Thoracic aorta (tissue), 2 donors: ENCODE measurements at regions not wholly inside any gene's neighbourhood (a gene's known extent, or its start where the extent isn't known, plus 50 kb on each side); places are given as distances from the start of the nearest gene placed in this dataset.

ENCODE experiments used
- ATAC-seq: fragments of 150-250 bp; one replicate; pipeline ENCODE4 v1.8.0; 2017; ENCODE audit warnings: low read depth; ENCODE audit not compliant: insufficient number of reproducible peaks, low FRiP score
- DNase-seq: peaks from one replicate; pipeline ENCODE4 v3.0.0-alpha.2; 2020; ENCODE audit warnings: low spot score
- H3K27ac ChIP-seq, 2 donors: fragments of 200-600 bp; sonication (generic); 1 replicate in 1 of 2; 2 replicates in 1 of 2; pipeline ENCODE4 v1.5.1; 2016; ENCODE audit warnings: mild to moderate bottlenecking in 2 of 2, moderate library complexity in 2 of 2
- H3K27me3 ChIP-seq: fragments of 200-600 bp; sonication (generic); replicated peaks from 2 replicates; pipeline ENCODE4 v1.6.0; 2016; ENCODE audit warnings: mild to moderate bottlenecking; ENCODE audit not compliant: insufficient read depth
- H3K36me3 ChIP-seq: fragments of 200-600 bp; sonication (generic); one replicate; pipeline ENCODE4 v1.5.1; 2016
- H3K4me1 ChIP-seq, 2 donors: fragments of 200-600 bp; sonication (generic); 1 replicate in 1 of 2; 2 replicates in 1 of 2; pipeline versions ENCODE4 v1.5.1 to v1.6.0; 2016; ENCODE audit warnings: low read depth in 2 of 2, mild to moderate bottlenecking in 1 of 2; ENCODE audit not compliant: control insufficient read depth in 1 of 2
- H3K4me3 ChIP-seq: fragments of 200-600 bp; sonication (generic); 2 replicates; pipeline ENCODE4 v1.5.1; 2016; ENCODE audit warnings: mild to moderate bottlenecking
- H3K9me3 ChIP-seq: fragments of 200-600 bp; sonication (generic); 2 replicates; pipeline ENCODE4 v1.5.1; 2016
- TF ChIP-seq, protein P1 (sequence below): fragments of 200-600 bp; sonication (generic); IDR thresholded peaks from one replicate; pipeline ENCODE4 v1.5.1; 2019; ENCODE audit warnings: antibody characterized with exemption

DNA sequence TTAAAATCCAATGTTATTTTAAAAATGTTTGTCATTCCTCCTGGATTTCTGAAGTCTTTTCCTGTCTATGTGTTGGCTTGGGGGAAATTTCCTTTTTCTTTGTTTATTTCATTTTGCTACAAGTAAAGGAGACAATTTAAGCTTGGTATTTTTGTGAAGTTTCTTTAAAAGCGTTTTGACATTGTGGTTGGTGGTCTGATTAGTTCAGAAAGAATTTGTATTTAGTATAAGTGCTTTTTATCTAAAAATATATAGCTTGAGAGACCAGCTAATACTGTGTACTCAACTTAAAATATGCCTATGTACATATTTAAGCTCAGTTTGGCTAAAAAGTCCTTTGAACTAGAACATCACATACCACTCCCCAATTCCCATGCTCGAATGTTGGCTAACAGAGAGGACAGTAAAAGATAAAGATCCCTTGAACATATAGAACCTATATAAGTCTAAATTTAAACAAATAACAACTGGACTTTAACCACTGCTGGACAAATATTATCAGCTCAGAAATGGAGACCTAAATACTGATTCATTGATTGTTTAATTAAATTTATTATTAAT lies 237.6 kb downstream of the TLE4 start:
- no peak for ATAC-seq

DNA sequence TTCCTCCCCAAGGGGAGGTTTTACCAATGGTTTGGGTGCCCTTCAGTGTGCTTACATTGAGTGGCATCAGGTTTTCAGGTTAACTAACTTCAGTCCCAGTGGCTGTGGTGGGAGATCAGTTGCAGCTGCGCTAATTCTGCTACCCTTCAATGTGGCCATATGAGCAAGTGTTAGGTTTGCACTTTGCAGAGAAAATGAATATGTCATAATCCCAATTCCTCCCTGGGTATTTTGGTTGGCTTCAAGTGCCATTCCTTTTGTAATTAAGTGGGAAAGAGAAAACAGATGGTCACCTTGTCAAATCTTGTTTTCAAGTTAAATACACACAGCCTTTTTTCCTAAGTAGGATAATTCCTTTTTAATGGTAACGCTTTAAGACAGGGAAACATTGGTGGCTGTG lies 236.2 kb downstream of the TLE4 start:
- no peak overlapping the region for H3K4me3 ChIP-seq
- peaks cover 0 to 6% of the 10 kb centered on the region in 2 donors for H3K4me1 ChIP-seq
- no peaks in the 10 kb centered on the region for H3K9me3 ChIP-seq
- ATAC-seq (no peak), DNase-seq (no peak)
- H3K27me3 ChIP-seq: no peaks in the 10 kb centered on the region
- no peak overlapping the region for H3K27ac ChIP-seq
- TF ChIP-seq, protein P1, sequence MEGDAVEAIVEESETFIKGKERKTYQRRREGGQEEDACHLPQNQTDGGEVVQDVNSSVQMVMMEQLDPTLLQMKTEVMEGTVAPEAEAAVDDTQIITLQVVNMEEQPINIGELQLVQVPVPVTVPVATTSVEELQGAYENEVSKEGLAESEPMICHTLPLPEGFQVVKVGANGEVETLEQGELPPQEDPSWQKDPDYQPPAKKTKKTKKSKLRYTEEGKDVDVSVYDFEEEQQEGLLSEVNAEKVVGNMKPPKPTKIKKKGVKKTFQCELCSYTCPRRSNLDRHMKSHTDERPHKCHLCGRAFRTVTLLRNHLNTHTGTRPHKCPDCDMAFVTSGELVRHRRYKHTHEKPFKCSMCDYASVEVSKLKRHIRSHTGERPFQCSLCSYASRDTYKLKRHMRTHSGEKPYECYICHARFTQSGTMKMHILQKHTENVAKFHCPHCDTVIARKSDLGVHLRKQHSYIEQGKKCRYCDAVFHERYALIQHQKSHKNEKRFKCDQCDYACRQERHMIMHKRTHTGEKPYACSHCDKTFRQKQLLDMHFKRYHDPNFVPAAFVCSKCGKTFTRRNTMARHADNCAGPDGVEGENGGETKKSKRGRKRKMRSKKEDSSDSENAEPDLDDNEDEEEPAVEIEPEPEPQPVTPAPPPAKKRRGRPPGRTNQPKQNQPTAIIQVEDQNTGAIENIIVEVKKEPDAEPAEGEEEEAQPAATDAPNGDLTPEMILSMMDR: no peak
- H3K36me3 ChIP-seq: no peaks in the 10 kb centered on the region

More for the DNA sequence above, 237.6 kb downstream of the TLE4 start:
- no peak for DNase-seq
- Histone ChIP-seq H3K27me3 (no peaks in the 10 kb centered on the region), H3K27ac (no peak overlapping the region), H3K4me3 (no peak overlapping the region), H3K4me1 (peaks cover 0 to 6% of the 10 kb centered on the region in 2 donors), H3K9me3 (no peaks in the 10 kb centered on the region), H3K36me3 (no peaks in the 10 kb centered on the region)
- TF ChIP-seq, protein P1: no peak

DNA sequence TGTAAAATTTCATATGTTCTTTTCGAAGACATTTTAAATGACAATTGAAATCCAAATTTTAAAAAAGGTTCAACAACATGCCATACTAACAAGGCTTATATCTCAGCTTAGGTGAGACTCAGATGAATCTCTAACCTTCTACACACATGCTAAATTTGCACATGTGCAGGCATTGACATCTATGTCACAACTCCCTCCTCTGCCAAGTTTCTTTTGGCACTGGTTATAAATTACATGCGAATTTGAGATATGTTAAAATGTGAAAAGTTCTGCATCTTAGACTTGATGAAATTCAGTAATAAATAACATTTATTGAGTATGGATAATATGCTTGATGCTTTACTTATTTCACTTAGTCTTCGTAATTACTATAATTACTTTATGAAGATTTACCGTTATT lies 234.3 kb downstream of the TLE4 start:
- TF ChIP-seq, protein P1: no peak
- Histone ChIP-seq H3K27me3 (no peaks in the 10 kb centered on the region), H3K27ac (no peak overlapping the region), H3K4me3 (no peak overlapping the region), H3K36me3 (no peaks in the 10 kb centered on the region), H3K9me3 (no peaks in the 10 kb centered on the region), H3K4me1 (peaks cover 0 to 3% of the 10 kb centered on the region in 2 donors)
- DNase-seq (no peak), ATAC-seq (no peak)

DNA sequence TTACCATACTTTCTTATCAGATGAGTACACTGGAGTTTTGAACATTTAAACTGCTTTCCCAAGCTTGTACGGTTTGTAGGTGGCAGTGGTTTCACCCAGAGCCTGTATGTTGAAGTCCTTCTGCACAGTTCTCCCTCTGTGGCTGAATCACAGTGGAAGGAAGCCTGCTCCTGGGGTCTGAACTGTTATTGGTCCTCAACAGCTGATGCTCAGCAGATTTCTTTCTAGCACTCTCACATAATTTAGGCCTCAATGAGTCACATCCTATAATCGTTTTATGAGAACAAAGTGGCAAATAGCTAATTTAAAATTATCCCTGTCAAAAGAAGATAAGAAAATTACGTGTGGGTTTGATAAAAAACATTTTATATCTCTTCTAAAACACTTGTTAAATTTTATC lies 229.7 kb downstream of the TLE4 start:
- H3K27me3 ChIP-seq: no peaks in the 10 kb centered on the region
- DNase-seq (no peak), ATAC-seq (no peak)
- H3K27ac ChIP-seq: no peak overlapping the region
- no peaks in the 10 kb centered on the region for H3K36me3 ChIP-seq
- TF ChIP-seq, protein P1: no peak
- H3K9me3 ChIP-seq: no peaks in the 10 kb centered on the region
- H3K4me3 ChIP-seq: no peak overlapping the region
- peaks cover 3 to 12% of the 10 kb centered on the region in 2 donors for H3K4me1 ChIP-seq

DNA sequence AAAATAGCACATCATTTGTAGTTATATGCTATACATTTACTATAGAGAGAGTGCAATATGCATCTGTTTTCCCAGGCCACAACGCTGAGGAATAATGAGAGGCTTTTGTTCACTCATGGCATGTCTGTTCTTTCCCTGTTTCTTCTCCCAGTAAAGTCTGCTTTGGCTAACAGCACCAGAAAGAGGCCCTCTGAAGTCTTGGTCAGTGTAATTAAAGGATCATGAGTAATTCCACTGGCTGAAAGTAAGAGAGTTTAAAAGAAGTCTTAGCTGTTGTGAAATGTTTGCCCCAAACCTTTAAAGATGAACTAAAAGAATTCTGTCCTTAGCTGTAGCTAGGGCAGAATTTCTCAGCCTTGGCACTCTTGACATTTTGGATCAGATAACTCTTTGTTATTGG lies 228.8 kb downstream of the TLE4 start:
- TF ChIP-seq, protein P1: no peak
- no peak for DNase-seq
- Histone ChIP-seq H3K4me1 (peaks cover 3 to 12% of the 10 kb centered on the region in 2 donors), H3K27me3 (no peaks in the 10 kb centered on the region), H3K4me3 (no peak overlapping the region), H3K27ac (no peak overlapping the region), H3K36me3 (no peaks in the 10 kb centered on the region), H3K9me3 (no peaks in the 10 kb centered on the region)
- no peak for ATAC-seq
